PC-3 (cell line): ENCODE measurements at regions not wholly inside any gene's neighbourhood (a gene's known extent, or its start where the extent isn't known, plus 50 kb on each side); places are given as distances from the start of the nearest gene placed in this dataset.
A peak's percentile ranks its signal among the peaks of the same experiment; 100 is the strongest.

Experiments
- ATAC-seq: fragments of 200-7000 bp; cut with Tn5 transposase; 2 replicates; pipeline ENCODE4 v1.9.1; 2020; ENCODE audit warnings: mild to moderate bottlenecking, moderate library complexity
- BruUV-seq: library from RNA; stranded (reverse); fragments of 400-500 nt; replicated peaks from 2 replicates; lab custom pipeline; 2021; lab: Mats Ljungman, UMichigan
- CTCF ChIA-PET: fragments of 300-600 bp; sonication (Branson Sonifier 250); formaldehyde crosslinking; loops from one replicate; lab custom pipeline; 2022; ENCODE audit warnings: antibody characterized with exemption; lab: Charles Lee
- POLR2A ChIA-PET: fragments of 300-600 bp; sonication (Branson Sonifier 250); formaldehyde crosslinking; loops from one replicate; lab custom pipeline; 2022; ENCODE audit warnings: antibody characterized with exemption; ENCODE audit not compliant: unreplicated experiment; lab: Charles Lee
- DNase-seq: peaks from one replicate; pipeline ENCODE4 v3.0.0-alpha.2; 2015
- H2AFZ ChIP-seq: fragments of 300-600 bp; sonication (generic); 2 replicates; pipeline ENCODE4 v1.6.0; 2016; ENCODE audit warnings: antibody characterized with exemption, low read length
- H3F3A ChIP-seq: fragments of 300-600 bp; sonication (generic); one replicate; pipeline ENCODE4 v1.6.0; 2017; ENCODE audit warnings: antibody characterized with exemption, low read length, control low read depth, mild to moderate bottlenecking; ENCODE audit not compliant: unreplicated experiment
- H3K27ac ChIP-seq: fragments of 300-600 bp; sonication (generic); 2 replicates; pipeline ENCODE4 v1.5.1; 2016; ENCODE audit warnings: mild to moderate bottlenecking, low read length
- H3K27me3 ChIP-seq: fragments of 300-600 bp; sonication (generic); 2 replicates; pipeline ENCODE4 v1.6.1; 2016; ENCODE audit warnings: low read length, mixed read lengths
- H3K36me3 ChIP-seq: fragments of 300-600 bp; sonication (generic); 2 replicates; pipeline ENCODE4 v1.6.1; 2016; ENCODE audit warnings: low read depth, mixed run types, low read length, mixed read lengths
- H3K4me1 ChIP-seq: fragments of 300-600 bp; sonication (generic); 2 replicates; pipeline ENCODE4 v1.5.1; 2016; ENCODE audit warnings: low read length; ENCODE audit not compliant: insufficient read depth
- H3K4me2 ChIP-seq: fragments of 300-600 bp; sonication (generic); 2 replicates; pipeline ENCODE4 v1.6.0; 2016; ENCODE audit warnings: low read length
- H3K4me3 ChIP-seq: fragments of 300-600 bp; sonication (generic); 2 replicates; pipeline ENCODE4 v1.5.1; 2016; ENCODE audit warnings: mild to moderate bottlenecking, low read length, mixed read lengths
- H3K79me2 ChIP-seq: fragments of 300-600 bp; sonication (generic); 2 replicates; pipeline ENCODE4 v1.6.1; 2017; ENCODE audit warnings: low read length, mixed read lengths
- H3K9ac ChIP-seq: fragments of 300-600 bp; sonication (generic); 2 replicates; pipeline ENCODE4 v1.6.0; 2016; ENCODE audit warnings: mild to moderate bottlenecking, low read length
- H3K9me2 ChIP-seq: fragments of 300-600 bp; sonication (generic); replicated peaks from 2 replicates; pipeline ENCODE4 v1.6.1; 2016; ENCODE audit warnings: mixed run types, low read length, mixed read lengths
- H3K9me3 ChIP-seq: fragments of 300-600 bp; sonication (generic); 2 replicates; pipeline ENCODE4 v1.6.1; 2016; ENCODE audit warnings: low read length, mixed read lengths
- H4K20me1 ChIP-seq: fragments of 300-600 bp; sonication (generic); 2 replicates; pipeline ENCODE4 v1.6.1; 2016; ENCODE audit warnings: low read length, mixed read lengths
- CTCF ChIP-seq: fragments of 300-600 bp; sonication (generic); conservative IDR thresholded peaks from 2 replicates; pipeline ENCODE4 v1.5.1; 2017; ENCODE audit warnings: antibody characterized with exemption, low read depth, mild to moderate bottlenecking, low read length
- EZH2 ChIP-seq: fragments of 300-600 bp; sonication (generic); IDR thresholded peaks from one replicate; pipeline ENCODE4 v1.6.1; 2017; ENCODE audit warnings: antibody characterized with exemption, mild to moderate bottlenecking, low read length; ENCODE audit not compliant: unreplicated experiment
- EZH2phosphoT487 ChIP-seq: fragments of 300-600 bp; sonication (generic); IDR thresholded peaks from 2 replicates; pipeline ENCODE4 v1.6.1; 2018; ENCODE audit warnings: mild to moderate bottlenecking, antibody characterized with exemption, low read length, borderline replicate concordance
- intact Hi-C: fragments of 100-400 bp; cut with micrococcal nuclease; formaldehyde crosslinking; loops from 2 replicates; pipeline ENCODE4 v1.9.0; 2023

GRCh38 chr1:229024528-229025130 is 246.3 kb upstream of the RAB4A start:
- intact Hi-C loops = no loop called here
- no peak overlapping the region for H3K27ac ChIP-seq
- H3K36me3 ChIP-seq = no peaks in the 10 kb centered on the region
- no peak overlapping the region for H2AFZ ChIP-seq
- no peak overlapping the region for H3K4me3 ChIP-seq
- H3K9me2 ChIP-seq = no peaks in the 10 kb centered on the region
- ChIA-PET CTCF (interaction anchor here (0.5 kb wide), 1 partner anchor 1119 kb away, joined by 3 read pairs; no protein-coding TSS in a partner anchor), POLR2A (no interaction called here)
- peaks cover 20% of the 10 kb centered on the region for H3K27me3 ChIP-seq
- no peaks in the 10 kb centered on the region for H3K9me3 ChIP-seq
- no peaks in the 10 kb centered on the region for H4K20me1 ChIP-seq
- DNase-seq (peak; percentile 88), ATAC-seq (peak; percentile 94)
- peaks cover 6% of the 10 kb centered on the region; the same call in 1 of the 2 replicates for H3K4me1 ChIP-seq
- no peaks in the 10 kb centered on the region for H3K79me2 ChIP-seq
- no peak overlapping the region for H3K9ac ChIP-seq
- BruUV-seq = no TSS peak
- H3F3A ChIP-seq = no peaks in the 10 kb centered on the region
- TF ChIP-seq CTCF (no peak), EZH2phosphoT487 (no peak), EZH2 (no peak)
- H3K4me2 ChIP-seq = no peak overlapping the region

- no peak for TF ChIP-seq EZH2
- no peaks in the 10 kb centered on the region for H3K79me2 ChIP-seq
- ChIA-PET CTCF (no interaction called here), POLR2A (no interaction called here)
- H2AFZ ChIP-seq = no peak overlapping the region
- H3K9ac ChIP-seq = no peak overlapping the region
- H3K36me3 ChIP-seq = no peaks in the 10 kb centered on the region
- H3K27me3 ChIP-seq = peaks cover 20% of the 10 kb centered on the region
- no peak overlapping the region for H3K4me2 ChIP-seq
- ATAC-seq (no peak), DNase-seq (no peak)
- H4K20me1 ChIP-seq = no peaks in the 10 kb centered on the region
- no peaks in the 10 kb centered on the region for H3K9me3 ChIP-seq
- no peak overlapping the region for H3K4me3 ChIP-seq
- intact Hi-C loops = no loop called here
- no peak overlapping the region for H3K27ac ChIP-seq
- no peaks in the 10 kb centered on the region for H3F3A ChIP-seq
- peaks cover 6% of the 10 kb centered on the region; the same call in 1 of the 2 replicates for H3K4me1 ChIP-seq
- no peaks in the 10 kb centered on the region for H3K9me2 ChIP-seq
- BruUV-seq = no TSS peak
These were observed 245.3 kb upstream of the RAB4A start for GRCh38 chr1:229025576-229025975.

- intact Hi-C loops = no loop called here
- CTCF ChIA-PET = no interaction called here
- no peak for ATAC-seq
These were observed 243.8 kb upstream of the RAB4A start for GRCh38 chr1:229027158-229027557.

More at GRCh38 chr1:229027158-229027557, 243.8 kb upstream of the RAB4A start:
- no peaks in the 10 kb centered on the region for H3K36me3 ChIP-seq
- peaks cover 6% of the 10 kb centered on the region; the same call in 1 of the 2 replicates for H3K4me1 ChIP-seq
- H3F3A ChIP-seq = no peaks in the 10 kb centered on the region
- H3K9me2 ChIP-seq = no peaks in the 10 kb centered on the region
- H3K9me3 ChIP-seq = no peaks in the 10 kb centered on the region
- H3K27me3 ChIP-seq = peaks cover 13% of the 10 kb centered on the region
- no peak overlapping the region for H3K4me3 ChIP-seq
- POLR2A ChIA-PET = no interaction called here
- no peak for TF ChIP-seq CTCF
- no peak for TF ChIP-seq EZH2
- TF ChIP-seq EZH2phosphoT487 = no peak
- DNase-seq = no peak
- H2AFZ ChIP-seq = no peak overlapping the region
- H3K79me2 ChIP-seq = no peaks in the 10 kb centered on the region
- no peaks in the 10 kb centered on the region for H4K20me1 ChIP-seq
- no TSS peak for BruUV-seq
- no peak overlapping the region for H3K4me2 ChIP-seq
- H3K9ac ChIP-seq = no peak overlapping the region
- no peak overlapping the region for H3K27ac ChIP-seq
